ENCODE measurements at regions not wholly inside any gene's neighbourhood (a gene's known extent, or its start where the extent isn't known, plus 50 kb on each side); places are given as distances from the start of the nearest gene placed in this dataset.

DNA sequence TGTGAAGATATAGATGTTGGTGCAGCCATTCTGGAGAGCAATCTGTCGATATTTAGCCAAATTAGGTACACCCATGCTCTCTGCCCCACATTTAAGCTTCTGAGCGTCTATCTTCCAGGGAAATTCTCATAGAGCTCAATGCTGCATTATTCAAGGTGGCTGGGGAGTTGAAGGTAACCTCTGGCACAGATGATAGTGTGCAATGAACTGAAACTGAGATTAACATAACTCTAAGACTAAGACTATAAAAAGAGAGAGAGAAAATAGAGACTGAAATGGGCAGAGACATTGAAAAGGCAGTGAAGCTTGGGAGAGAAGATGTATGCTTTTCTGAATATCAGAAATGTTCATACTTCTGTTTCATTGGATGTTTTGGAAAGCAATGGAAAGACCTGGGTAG is 1197.0 kb upstream of the AUTS2 start:
- TF ChIP-seq, protein P1, sequence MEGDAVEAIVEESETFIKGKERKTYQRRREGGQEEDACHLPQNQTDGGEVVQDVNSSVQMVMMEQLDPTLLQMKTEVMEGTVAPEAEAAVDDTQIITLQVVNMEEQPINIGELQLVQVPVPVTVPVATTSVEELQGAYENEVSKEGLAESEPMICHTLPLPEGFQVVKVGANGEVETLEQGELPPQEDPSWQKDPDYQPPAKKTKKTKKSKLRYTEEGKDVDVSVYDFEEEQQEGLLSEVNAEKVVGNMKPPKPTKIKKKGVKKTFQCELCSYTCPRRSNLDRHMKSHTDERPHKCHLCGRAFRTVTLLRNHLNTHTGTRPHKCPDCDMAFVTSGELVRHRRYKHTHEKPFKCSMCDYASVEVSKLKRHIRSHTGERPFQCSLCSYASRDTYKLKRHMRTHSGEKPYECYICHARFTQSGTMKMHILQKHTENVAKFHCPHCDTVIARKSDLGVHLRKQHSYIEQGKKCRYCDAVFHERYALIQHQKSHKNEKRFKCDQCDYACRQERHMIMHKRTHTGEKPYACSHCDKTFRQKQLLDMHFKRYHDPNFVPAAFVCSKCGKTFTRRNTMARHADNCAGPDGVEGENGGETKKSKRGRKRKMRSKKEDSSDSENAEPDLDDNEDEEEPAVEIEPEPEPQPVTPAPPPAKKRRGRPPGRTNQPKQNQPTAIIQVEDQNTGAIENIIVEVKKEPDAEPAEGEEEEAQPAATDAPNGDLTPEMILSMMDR (IDR thresholded peaks at IDR 0.05) = no peak
- TF ChIP-seq POLR2A (IDR thresholded peaks at IDR 0.05) = no peak
